Stomach (tissue), 4 donors: ENCODE measurements at regions not wholly inside any gene's neighbourhood (a gene's known extent, or its start where the extent isn't known, plus 50 kb on each side); places are given as distances from the start of the nearest gene placed in this dataset.

Experiments used
- CTCF ChIP-seq, 7 experiments: fragments of 450-650 bp in 4 of 7; fragments of 200-600 bp in 3 of 7; sonication (generic) in 3 of 7; IDR thresholded peaks; one replicate each; pipeline ENCODE4 v1.5.1; 2016 to 2019; ENCODE audit warnings: antibody characterized with exemption in 7 of 7, control low read depth in 2 of 7, mild to moderate bottlenecking in 1 of 7
- POLR2A ChIP-seq, 4 donors: fragments of 450-650 bp; IDR thresholded peaks; one replicate each; pipeline ENCODE4 v1.6.1; 2016; ENCODE audit warnings: antibody characterized with exemption in 4 of 4, control low read depth in 2 of 4, mild to moderate bottlenecking in 1 of 4, moderate library complexity in 1 of 4

- TF ChIP-seq CTCF (IDR thresholded peaks at IDR 0.05) (no peak), POLR2A (IDR thresholded peaks at IDR 0.05) (no peak)
These were observed 313.5 kb upstream of the MSX2 start for GRCh38 chr5:174410716-174411478.
